ENCODE measurements at regions not wholly inside any gene's neighbourhood (a gene's known extent, or its start where the extent isn't known, plus 50 kb on each side); places are given as distances from the start of the nearest gene placed in this dataset.
A peak's percentile ranks its signal among the peaks of the same experiment; 100 is the strongest.

- no peaks in the 10 kb centered on the region for H3K9me3 Mint-ChIP-seq (ENCODE audit: unreplicated experiment)
- ChIA-PET POLR2A (no interaction called here), CTCF (interaction anchor here (0.7 kb wide), 1 partner anchor 136 kb away, joined by 3 read pairs; no protein-coding TSS in a partner anchor)
- no peaks in the 10 kb centered on the region for H3K4me1 Mint-ChIP-seq (ENCODE audit: insufficient read depth, unreplicated experiment)
- no peaks in the 10 kb centered on the region for H3K36me3 Mint-ChIP-seq (ENCODE audit: insufficient read depth, unreplicated experiment)
- peaks cover 76% of the 10 kb centered on the region for H3K27me3 Mint-ChIP-seq (ENCODE audit: insufficient read depth, unreplicated experiment)
- intact Hi-C loops (cut with micrococcal nuclease) = no loop called here
- H3K4me3 Mint-ChIP-seq (ENCODE audit: unreplicated experiment) = no peak overlapping the region
- H3K27ac Mint-ChIP-seq (ENCODE audit: low read depth, unreplicated experiment) = no peak overlapping the region
- DNase-seq (ENCODE audit: unreplicated experiment) = no peak
- TF ChIP-seq CTCF (IDR thresholded peaks at IDR 0.05; ENCODE audit: unreplicated experiment) = no peak
- no TSS peak for BruUV-seq (replicated peaks)
Observed at GRCh38 chr2:173557497-173557896, 202.8 kb downstream of the CDCA7 start.

GRCh38 chr2:173567493-173567892, 212.8 kb downstream of the CDCA7 start:
- Mint-ChIP-seq H3K4me1 (ENCODE audit: insufficient read depth, unreplicated experiment) (peaks cover 7% of the 10 kb centered on the region), H3K9me3 (ENCODE audit: unreplicated experiment) (no peaks in the 10 kb centered on the region), H3K27ac (ENCODE audit: low read depth, unreplicated experiment) (no peak overlapping the region), H3K36me3 (ENCODE audit: insufficient read depth, unreplicated experiment) (no peaks in the 10 kb centered on the region), H3K27me3 (ENCODE audit: insufficient read depth, unreplicated experiment) (peaks cover 10% of the 10 kb centered on the region), H3K4me3 (ENCODE audit: unreplicated experiment) (no peak overlapping the region)
- intact Hi-C loops (cut with micrococcal nuclease) = no loop called here
- CTCF ChIA-PET = interaction anchor here (0.7 to 2.8 kb wide), 4 partner anchors 118 to 774 kb away, joined by 3 to 14 read pairs (median 5); no protein-coding TSS in a partner anchor
- no peak for DNase-seq (ENCODE audit: unreplicated experiment)
- no peak for TF ChIP-seq CTCF (IDR thresholded peaks at IDR 0.05; ENCODE audit: unreplicated experiment)
- no TSS peak for BruUV-seq (replicated peaks)
- POLR2A ChIA-PET = interaction anchor here (0.7 to 1.7 kb wide), 4 partner anchors 23 to 612 kb away, joined by 3 to 7 read pairs (median 4); no protein-coding TSS in a partner anchor

GRCh38 chr2:173568054-173568453, 213.4 kb downstream of the CDCA7 start:
- Mint-ChIP-seq H3K27me3 (ENCODE audit: insufficient read depth, unreplicated experiment) (peaks cover 4% of the 10 kb centered on the region), H3K4me1 (ENCODE audit: insufficient read depth, unreplicated experiment) (peaks cover 7% of the 10 kb centered on the region), H3K9me3 (ENCODE audit: unreplicated experiment) (no peaks in the 10 kb centered on the region), H3K4me3 (ENCODE audit: unreplicated experiment) (no peak overlapping the region), H3K27ac (ENCODE audit: low read depth, unreplicated experiment) (no peak overlapping the region), H3K36me3 (ENCODE audit: insufficient read depth, unreplicated experiment) (no peaks in the 10 kb centered on the region)
- ChIA-PET CTCF (interaction anchor here (0.7 to 2.8 kb wide), 4 partner anchors 165 to 773 kb away, joined by 3 to 14 read pairs (median 4); no protein-coding TSS in a partner anchor), POLR2A (interaction anchor here (0.7 to 1.7 kb wide), 2 partner anchors 166 to 611 kb away, joined by 4 to 7 read pairs; no protein-coding TSS in a partner anchor)
- TF ChIP-seq CTCF (IDR thresholded peaks at IDR 0.05; ENCODE audit: unreplicated experiment) = peak; percentile 26
- BruUV-seq (replicated peaks) = no TSS peak
- DNase-seq (ENCODE audit: unreplicated experiment) = peak; percentile 52
- intact Hi-C loops (cut with micrococcal nuclease) = loop anchor here (1.0 kb wide), 1 partner anchor 166 kb away; no protein-coding TSS in a partner anchor

GRCh38 chr2:173571021-173571821, 216.5 kb downstream of the CDCA7 start:
- H3K36me3 Mint-ChIP-seq (ENCODE audit: insufficient read depth, unreplicated experiment) = no peaks in the 10 kb centered on the region
- peak; percentile 47 for TF ChIP-seq CTCF (IDR thresholded peaks at IDR 0.05; ENCODE audit: unreplicated experiment)
- H3K9me3 Mint-ChIP-seq (ENCODE audit: unreplicated experiment) = peaks cover 7% of the 10 kb centered on the region
- no TSS peak for BruUV-seq (replicated peaks)
- H3K27ac Mint-ChIP-seq (ENCODE audit: low read depth, unreplicated experiment) = no peak overlapping the region
- intact Hi-C loops (cut with micrococcal nuclease) = loop anchor here (1.0 to 10.0 kb wide), 6 partner anchors 96 to 774 kb away; no protein-coding TSS in a partner anchor
- H3K4me3 Mint-ChIP-seq (ENCODE audit: unreplicated experiment) = no peak overlapping the region
- DNase-seq (ENCODE audit: unreplicated experiment) = peak; percentile 54
- peaks cover 15% of the 10 kb centered on the region for H3K4me1 Mint-ChIP-seq (ENCODE audit: insufficient read depth, unreplicated experiment)
- H3K27me3 Mint-ChIP-seq (ENCODE audit: insufficient read depth, unreplicated experiment) = no peaks in the 10 kb centered on the region
- ChIA-PET POLR2A (interaction anchor here (1.0 kb wide), 1 partner anchor 19 kb away, joined by 3 read pairs; no protein-coding TSS in a partner anchor), CTCF (interaction anchor here (0.7 to 0.8 kb wide), 2 partner anchors 192 to 467 kb away, joined by 3 to 4 read pairs; no protein-coding TSS in a partner anchor)
